Endothelial cell of umbilical vein (primary cell): ENCODE measurements at regions not wholly inside any gene's neighbourhood (a gene's known extent, or its start where the extent isn't known, plus 50 kb on each side); places are given as distances from the start of the nearest gene placed in this dataset.

Experiments used
- BruUV-seq: library from RNA; stranded (reverse); fragments of 400-500 nt; replicated peaks from 2 replicates; lab custom pipeline; 2021; lab: Mats Ljungman, UMichigan
- CTCF ChIA-PET: fragments of 300-600, 350-600 bp; sonication (Branson Sonifier 250); formaldehyde crosslinking; loops from one replicate; lab custom pipeline; 2021; ENCODE audit warnings: antibody characterized with exemption, inconsistent platforms; lab: Charles Lee
- POLR2A ChIA-PET: fragments of 300-600, 350-600 bp; sonication (Branson Sonifier 250); formaldehyde crosslinking; loops from one replicate; lab custom pipeline; 2021; ENCODE audit warnings: antibody characterized with exemption, inconsistent platforms; lab: Charles Lee
- DNase-seq: peaks from one replicate; pipeline ENCODE4 v3.0.0-alpha.2; 2011; ENCODE audit warnings: low read depth, low spot score
- FAIRE-seq: peaks from 2 replicates; lab custom pipeline; 2011; peaks lifted over from hg19 to GRCh38; lab: Jason Lieb, UNC
- H2AFZ ChIP-seq: 2 replicates; pipeline ENCODE4 v1.6.0; 2012; ENCODE audit warnings: low read depth, low read length, control low read depth, inconsistent platforms
- H3K27ac ChIP-seq: 2 replicates; pipeline ENCODE4 v1.5.1; 2011; ENCODE audit warnings: low read depth, mild to moderate bottlenecking, control low read depth, low read length, moderate library complexity; ENCODE audit not compliant: insufficient read depth
- H3K27me3 ChIP-seq, 2 experiments: 2 replicates each; pipeline versions ENCODE4 v1.6.0 to v1.6.1; 2011; ENCODE audit warnings: low read length in 2 of 2, mixed read lengths in 1 of 2; ENCODE audit not compliant: control insufficient read depth in 2 of 2, insufficient read depth in 2 of 2
- H3K36me3 ChIP-seq, 2 experiments: 2 replicates in 1 of 2; 3 replicates in 1 of 2; pipeline ENCODE4 v1.5.1; 2011; ENCODE audit warnings: low read length in 2 of 2, mild to moderate bottlenecking in 1 of 2, moderate library complexity in 1 of 2; ENCODE audit not compliant: control insufficient read depth in 2 of 2, insufficient read depth in 2 of 2; ENCODE audit errors: extremely low read depth in 1 of 2
- H3K4me1 ChIP-seq: 3 replicates; pipeline ENCODE4 v1.5.1; 2011; ENCODE audit warnings: mild to moderate bottlenecking, low read length; ENCODE audit not compliant: control insufficient read depth, insufficient read depth; ENCODE audit errors: extremely low read depth
- H3K4me2 ChIP-seq: 2 replicates; pipeline ENCODE4 v1.6.1; 2011; ENCODE audit warnings: low read length, control low read depth, mixed read lengths; ENCODE audit not compliant: insufficient read depth
- H3K4me3 ChIP-seq, 3 experiments: fragments of 200-600 bp in 1 of 3; sonication (generic), shearing (Covaris generic) in 1 of 3; replicated peaks in 1 of 3; 2 replicates each; pipeline ENCODE4 v1.5.1; 2011 to 2016; ENCODE audit warnings: control low read depth in 3 of 3, low read length in 3 of 3, mild to moderate bottlenecking in 2 of 3, inconsistent platforms in 1 of 3, low read depth in 1 of 3, moderate library complexity in 1 of 3; ENCODE audit not compliant: insufficient read depth in 1 of 3
- H3K79me2 ChIP-seq: 2 replicates; pipeline ENCODE4 v1.6.0; 2012; ENCODE audit warnings: low read length, inconsistent platforms; ENCODE audit not compliant: control insufficient read depth, insufficient read depth
- H3K9ac ChIP-seq: replicated peaks from 2 replicates; pipeline ENCODE3; 2011; ENCODE audit warnings: low read length, control low read depth; ENCODE audit not compliant: insufficient read depth; ENCODE audit errors: extremely low read depth
- H3K9me1 ChIP-seq: replicated peaks from 3 replicates; pipeline ENCODE4 v1.6.0; 2011; ENCODE audit warnings: mild to moderate bottlenecking, low read length; ENCODE audit not compliant: control insufficient read depth, insufficient read depth; ENCODE audit errors: extremely low read depth
- H3K9me3 ChIP-seq: replicated peaks from 2 replicates; pipeline ENCODE4 v1.5.1; 2012; ENCODE audit warnings: low read length, inconsistent platforms; ENCODE audit not compliant: control insufficient read depth, insufficient read depth
- H4K20me1 ChIP-seq: replicated peaks from 2 replicates; pipeline ENCODE3; 2011; ENCODE audit warnings: mild to moderate bottlenecking, low read length; ENCODE audit not compliant: control insufficient read depth, insufficient read depth; ENCODE audit errors: extremely low read depth
- EZH2 ChIP-seq: IDR thresholded peaks from 2 replicates; pipeline ENCODE4 v1.6.1; 2012; ENCODE audit warnings: borderline replicate concordance, low read depth, mild to moderate bottlenecking, moderate library complexity, low read length, inconsistent platforms; ENCODE audit not compliant: severe bottlenecking
- FOS ChIP-seq: IDR thresholded peaks from 2 replicates; pipeline ENCODE4 v1.6.1; 2011; ENCODE audit warnings: mild to moderate bottlenecking, low read length, moderate library complexity, borderline replicate concordance; ENCODE audit not compliant: insufficient read depth
- MAX ChIP-seq: IDR thresholded peaks from 2 replicates; pipeline ENCODE4 v1.6.1; 2011; ENCODE audit not compliant: insufficient read depth, insufficient read length
- MYC ChIP-seq: IDR thresholded peaks from one replicate; pipeline ENCODE4 v1.6.1; 2011; ENCODE audit warnings: mild to moderate bottlenecking, low read depth, low read length
- POLR2A ChIP-seq: IDR thresholded peaks from 2 replicates; pipeline ENCODE4 v1.6.1; 2012; ENCODE audit warnings: low read depth, mild to moderate bottlenecking, control low read depth, low read length
- POLR2AphosphoS5 ChIP-seq: IDR thresholded peaks from 2 replicates; pipeline ENCODE4 v1.6.1; 2012; ENCODE audit warnings: low read depth, mild to moderate bottlenecking, control low read depth, low read length, moderate library complexity; ENCODE audit not compliant: insufficient read depth
- dilution Hi-C: fragments of 300-500 bp; cut with MboI; formaldehyde crosslinking; loops from one replicate; pipeline ENCODE4 v1.15.0; 2019; ENCODE audit warnings: low sequenced_read_pairs; ENCODE audit not compliant: extremely low pct_ligation_motif_present
- intact Hi-C: fragments of 100-400 bp; cut with micrococcal nuclease; formaldehyde crosslinking; loops from one replicate; pipeline ENCODE4 v1.10.0; 2022
- TF ChIP-seq, protein P1 (sequence below), 2 donors: IDR thresholded peaks; 1 replicate in 1 of 2; 2 replicates in 1 of 2; pipeline ENCODE4 v1.5.1; 2011; ENCODE audit warnings: low read length in 2 of 2, mild to moderate bottlenecking in 2 of 2, moderate library complexity in 2 of 2, control low read depth in 1 of 2, inconsistent platforms in 1 of 2, low read depth in 1 of 2; ENCODE audit not compliant: insufficient read depth in 1 of 2; ENCODE audit errors: extremely low read depth in 1 of 2

GRCh38 chr2:4732560-4732959 lies 959.6 kb upstream of the SOX11 start:
- Histone ChIP-seq H3K4me1 (no peaks in the 10 kb centered on the region), H3K4me3 (no peak overlapping the region), H3K9ac (no peak overlapping the region), H2AFZ (no peak overlapping the region), H3K79me2 (no peaks in the 10 kb centered on the region), H3K27ac (no peak overlapping the region), H3K9me1 (no peaks in the 10 kb centered on the region), H3K4me2 (no peak overlapping the region), H4K20me1 (no peaks in the 10 kb centered on the region), H3K27me3 (no peaks in the 10 kb centered on the region), H3K9me3 (no peaks in the 10 kb centered on the region), H3K36me3 (no peaks in the 10 kb centered on the region)
- no peak for DNase-seq
- BruUV-seq = no TSS peak
- no peak for FAIRE-seq
- dilution Hi-C loops (no loop called here), intact Hi-C loops (no loop called here)
- ChIA-PET POLR2A (no interaction called here), CTCF (interaction anchor here (0.9 to 1.8 kb wide), 3 partner anchors 9 to 30 kb away, joined by 3 to 6 read pairs (median 4); no protein-coding TSS in a partner anchor)
- TF ChIP-seq FOS = no peak
- TF ChIP-seq MAX = no peak
- no peak for TF ChIP-seq MYC
- TF ChIP-seq, protein P1, sequence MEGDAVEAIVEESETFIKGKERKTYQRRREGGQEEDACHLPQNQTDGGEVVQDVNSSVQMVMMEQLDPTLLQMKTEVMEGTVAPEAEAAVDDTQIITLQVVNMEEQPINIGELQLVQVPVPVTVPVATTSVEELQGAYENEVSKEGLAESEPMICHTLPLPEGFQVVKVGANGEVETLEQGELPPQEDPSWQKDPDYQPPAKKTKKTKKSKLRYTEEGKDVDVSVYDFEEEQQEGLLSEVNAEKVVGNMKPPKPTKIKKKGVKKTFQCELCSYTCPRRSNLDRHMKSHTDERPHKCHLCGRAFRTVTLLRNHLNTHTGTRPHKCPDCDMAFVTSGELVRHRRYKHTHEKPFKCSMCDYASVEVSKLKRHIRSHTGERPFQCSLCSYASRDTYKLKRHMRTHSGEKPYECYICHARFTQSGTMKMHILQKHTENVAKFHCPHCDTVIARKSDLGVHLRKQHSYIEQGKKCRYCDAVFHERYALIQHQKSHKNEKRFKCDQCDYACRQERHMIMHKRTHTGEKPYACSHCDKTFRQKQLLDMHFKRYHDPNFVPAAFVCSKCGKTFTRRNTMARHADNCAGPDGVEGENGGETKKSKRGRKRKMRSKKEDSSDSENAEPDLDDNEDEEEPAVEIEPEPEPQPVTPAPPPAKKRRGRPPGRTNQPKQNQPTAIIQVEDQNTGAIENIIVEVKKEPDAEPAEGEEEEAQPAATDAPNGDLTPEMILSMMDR (IDR thresholded peaks at IDR 0.05; ENCODE audit: extremely low read depth in 1 of 2, insufficient read depth in 1 of 2, low read depth in 1 of 2, low read length in 2 of 2) = no peak
- TF ChIP-seq POLR2AphosphoS5 = no peak
- no peak for TF ChIP-seq EZH2
- no peak for TF ChIP-seq POLR2A
